Calu3 (cell line): ENCODE measurements at regions not wholly inside any gene's neighbourhood (a gene's known extent, or its start where the extent isn't known, plus 50 kb on each side); places are given as distances from the start of the nearest gene placed in this dataset.

Experiments used
- BruUV-seq: library from RNA; stranded (reverse); fragments of 400-500 nt; replicated peaks from 2 replicates; lab custom pipeline; 2021; lab: Mats Ljungman, UMichigan
- CTCF ChIA-PET: fragments of 300-600 bp; sonication (Branson Sonifier 250); formaldehyde crosslinking; loops from one replicate; lab custom pipeline; 2022; ENCODE audit warnings: antibody characterized with exemption; lab: Charles Lee
- DNase-seq: peaks from one replicate; pipeline ENCODE4 v3.0.0; 2022
- H3K27ac Mint-ChIP-seq: one replicate; pipeline ENCODE4 v1.8.0; 2022; ENCODE audit warnings: mixed read lengths; ENCODE audit not compliant: unreplicated experiment
- H3K27me3 Mint-ChIP-seq: one replicate; pipeline ENCODE4 v1.8.0; 2022; ENCODE audit warnings: mixed read lengths; ENCODE audit not compliant: unreplicated experiment
- H3K36me3 Mint-ChIP-seq: one replicate; pipeline ENCODE4 v1.8.0; 2022; ENCODE audit warnings: mild to moderate bottlenecking, moderate library complexity, mixed read lengths; ENCODE audit not compliant: insufficient read depth, unreplicated experiment
- H3K4me1 Mint-ChIP-seq: one replicate; pipeline ENCODE4 v1.8.0; 2022; ENCODE audit warnings: mild to moderate bottlenecking, low read depth, mixed read lengths; ENCODE audit not compliant: unreplicated experiment
- H3K4me3 Mint-ChIP-seq: one replicate; pipeline ENCODE4 v1.8.0; 2022; ENCODE audit warnings: mild to moderate bottlenecking, low read depth, moderate library complexity, mixed read lengths; ENCODE audit not compliant: unreplicated experiment
- H3K9me3 Mint-ChIP-seq: one replicate; pipeline ENCODE4 v1.8.0; 2022; ENCODE audit warnings: low read depth, mixed read lengths; ENCODE audit not compliant: unreplicated experiment
- CTCF ChIP-seq: fragments of 200-600 bp; IDR thresholded peaks from one replicate; pipeline ENCODE4 v1.8.0; 2022; ENCODE audit warnings: antibody characterized with exemption; ENCODE audit not compliant: unreplicated experiment
- intact Hi-C: fragments of 100-400 bp; cut with micrococcal nuclease; formaldehyde crosslinking; loops from one replicate; pipeline ENCODE4 v1.10.0; 2022; ENCODE audit not compliant: unreplicated experiment

- Mint-ChIP-seq H3K27ac (no peak overlapping the region), H3K4me3 (no peak overlapping the region), H3K27me3 (no peaks in the 10 kb centered on the region), H3K9me3 (peaks cover 3% of the 10 kb centered on the region), H3K36me3 (no peaks in the 10 kb centered on the region), H3K4me1 (no peaks in the 10 kb centered on the region)
- intact Hi-C loops: no loop called here
- no peak for DNase-seq
- no TSS peak for BruUV-seq
- CTCF ChIA-PET: no interaction called here
- TF ChIP-seq CTCF: no peak
Measured at GRCh38 chr2:200033929-200034328, 78.5 kb downstream of the MAIP1 start.

- no TSS peak for BruUV-seq
- TF ChIP-seq CTCF: no peak
- DNase-seq: no peak
- Mint-ChIP-seq H3K36me3 (no peaks in the 10 kb centered on the region), H3K4me3 (no peak overlapping the region), H3K27ac (no peak overlapping the region), H3K27me3 (no peaks in the 10 kb centered on the region), H3K9me3 (peaks cover 3% of the 10 kb centered on the region), H3K4me1 (no peaks in the 10 kb centered on the region)
- intact Hi-C loops: no loop called here
- CTCF ChIA-PET: no interaction called here
Measured at GRCh38 chr2:200034816-200035215, 79.4 kb downstream of the MAIP1 start.

- intact Hi-C loops: no loop called here
- CTCF ChIA-PET: interaction anchor here (0.6 kb wide), 1 partner anchor 324 kb away, joined by 4 read pairs; no protein-coding TSS in a partner anchor
- no peak for TF ChIP-seq CTCF
- H3K9me3 Mint-ChIP-seq: peaks cover 4% of the 10 kb centered on the region
- no TSS peak for BruUV-seq
- DNase-seq: no peak
- H3K27ac Mint-ChIP-seq: no peak overlapping the region
- no peaks in the 10 kb centered on the region for H3K36me3 Mint-ChIP-seq
- no peak overlapping the region for H3K4me3 Mint-ChIP-seq
- no peaks in the 10 kb centered on the region for H3K27me3 Mint-ChIP-seq
- peaks cover 22% of the 10 kb centered on the region for H3K4me1 Mint-ChIP-seq
Measured at GRCh38 chr2:200039724-200040650, 84.6 kb downstream of the MAIP1 start.

- no peaks in the 10 kb centered on the region for H3K27me3 Mint-ChIP-seq
- DNase-seq: no peak
- no peaks in the 10 kb centered on the region for H3K36me3 Mint-ChIP-seq
- peaks cover 4% of the 10 kb centered on the region for H3K9me3 Mint-ChIP-seq
- intact Hi-C loops: no loop called here
- no TSS peak for BruUV-seq
- no peak overlapping the region for H3K27ac Mint-ChIP-seq
- CTCF ChIA-PET: interaction anchor here (1.6 kb wide), 1 partner anchor 10 kb away, joined by 5 read pairs; no protein-coding TSS in a partner anchor
- no peak for TF ChIP-seq CTCF
- H3K4me3 Mint-ChIP-seq: no peak overlapping the region
- H3K4me1 Mint-ChIP-seq: peaks cover 22% of the 10 kb centered on the region
Measured at GRCh38 chr2:200040831-200041230, 85.4 kb downstream of the MAIP1 start.
